Mesendoderm (in vitro differentiated cells): ENCODE measurements at regions not wholly inside any gene's neighbourhood (a gene's known extent, or its start where the extent isn't known, plus 50 kb on each side); places are given as distances from the start of the nearest gene placed in this dataset.
A peak's percentile ranks its signal among the peaks of the same experiment; 100 is the strongest.

Experiments
- DNase-seq: peaks from one replicate; pipeline ENCODE4 v3.0.0; 2013
- H2AK5ac ChIP-seq: 2 replicates; pipeline ENCODE4 v1.6.1; 2013; ENCODE audit warnings: low read length, inconsistent platforms
- H2BK120ac ChIP-seq: 2 replicates; pipeline ENCODE4 v1.6.1; 2013; ENCODE audit warnings: low read depth, mild to moderate bottlenecking, low read length, moderate library complexity, mixed read lengths
- H2BK15ac ChIP-seq: replicated peaks from 2 replicates; pipeline ENCODE4 v1.6.1; 2013; ENCODE audit warnings: low read depth, mild to moderate bottlenecking, moderate library complexity
- H2BK5ac ChIP-seq: 2 replicates; pipeline ENCODE4 v1.6.1; 2013; ENCODE audit warnings: low read length, inconsistent platforms
- H3K18ac ChIP-seq: 2 replicates; pipeline ENCODE4 v1.6.1; 2013; ENCODE audit warnings: mild to moderate bottlenecking, low read length, mixed read lengths
- H3K23ac ChIP-seq: one replicate; pipeline ENCODE4 v1.6.1; 2013; ENCODE audit warnings: low read length
- H3K27ac ChIP-seq: 2 replicates; pipeline ENCODE4 v1.5.1; 2013; ENCODE audit warnings: low read depth, mild to moderate bottlenecking, inconsistent platforms, low read length, moderate library complexity
- H3K27me3 ChIP-seq: 2 replicates; pipeline ENCODE4 v1.6.1; 2013; ENCODE audit warnings: low read length, control low read depth, mild to moderate bottlenecking, inconsistent platforms; ENCODE audit not compliant: insufficient read depth, poor library complexity
- H3K36me3 ChIP-seq: 2 replicates; pipeline ENCODE4 v1.6.1; 2013; ENCODE audit warnings: low read length, inconsistent platforms; ENCODE audit not compliant: control insufficient read depth, insufficient read depth
- H3K4ac ChIP-seq: one replicate; pipeline ENCODE4 v1.6.1; 2013; ENCODE audit warnings: low read depth, mild to moderate bottlenecking, low read length, moderate library complexity
- H3K4me1 ChIP-seq: 2 replicates; pipeline ENCODE4 v1.6.1; 2013; ENCODE audit warnings: low read depth, low read length, inconsistent platforms; ENCODE audit not compliant: control insufficient read depth
- H3K4me2 ChIP-seq: 2 replicates; pipeline ENCODE4 v1.6.1; 2013; ENCODE audit warnings: low read length
- H3K4me3 ChIP-seq: 2 replicates; pipeline ENCODE4 v1.5.1; 2013; ENCODE audit warnings: mild to moderate bottlenecking, low read length
- H3K56ac ChIP-seq: one replicate; pipeline ENCODE4 v1.6.1; 2013; ENCODE audit warnings: low read length
- H3K79me1 ChIP-seq: 2 replicates; pipeline ENCODE4 v1.6.1; 2013; ENCODE audit warnings: low read length, inconsistent platforms
- H3K79me2 ChIP-seq: 2 replicates; pipeline ENCODE4 v1.6.1; 2013; ENCODE audit warnings: mild to moderate bottlenecking, low read length; ENCODE audit not compliant: control insufficient read depth, insufficient read depth
- H3K9ac ChIP-seq: 2 replicates; pipeline ENCODE4 v1.6.1; 2013; ENCODE audit warnings: low read length, inconsistent platforms
- H4K5ac ChIP-seq: one replicate; pipeline ENCODE4 v1.6.1; 2013; ENCODE audit warnings: low read length
- H4K8ac ChIP-seq: one replicate; pipeline ENCODE4 v1.6.1; 2013; ENCODE audit warnings: low read depth, mild to moderate bottlenecking, control low read depth, low read length, moderate library complexity
- WGBS: extraction: QIAGEN DNeasy Blood & Tissue Kit; methylation state at CpG from one replicate; pipeline ENCODE4 v1.1.7; 2013; ENCODE audit warnings: low lambda C conversion rate, missing lambda C conversion rate; ENCODE audit not compliant: insufficient coverage; ENCODE audit errors: extremely low coverage; 5-methylcytosine and 5-hydroxymethylcytosine counted together

- H3K4me1 ChIP-seq = no peaks in the 10 kb centered on the region
- H2BK120ac ChIP-seq = no peak overlapping the region
- H3K56ac ChIP-seq = no peak overlapping the region
- H3K23ac ChIP-seq = no peak overlapping the region
- H3K18ac ChIP-seq = no peak overlapping the region
- WGBS = no CpG with 5 or more reads among the region's 3 CpGs
- H3K79me2 ChIP-seq = no peaks in the 10 kb centered on the region
- H2AK5ac ChIP-seq = no peak overlapping the region
- H3K79me1 ChIP-seq = no peaks in the 10 kb centered on the region
- no peak overlapping the region for H2BK5ac ChIP-seq
- no peak overlapping the region for H3K4ac ChIP-seq
- H3K27ac ChIP-seq = no peak overlapping the region
- H4K8ac ChIP-seq = no peak overlapping the region
- DNase-seq = no peak
- H3K4me3 ChIP-seq = no peak overlapping the region
- H3K36me3 ChIP-seq = no peaks in the 10 kb centered on the region
- no peak overlapping the region for H2BK15ac ChIP-seq
- no peak overlapping the region for H3K4me2 ChIP-seq
- no peaks in the 10 kb centered on the region for H3K27me3 ChIP-seq
- no peak overlapping the region for H3K9ac ChIP-seq
- no peak overlapping the region for H4K5ac ChIP-seq
Measured at GRCh38 chr3:66655044-66655443, 154.2 kb upstream of the LRIG1 start.

- H2BK5ac ChIP-seq = no peak overlapping the region
- DNase-seq = no peak
- WGBS = no CpG with 5 or more reads among the region's 8 CpGs
- H2BK15ac ChIP-seq = no peak overlapping the region
- no peaks in the 10 kb centered on the region for H3K79me1 ChIP-seq
- no peak overlapping the region for H2AK5ac ChIP-seq
- H2BK120ac ChIP-seq = no peak overlapping the region
- no peaks in the 10 kb centered on the region for H3K4me1 ChIP-seq
- no peak overlapping the region for H3K18ac ChIP-seq
- no peak overlapping the region for H3K9ac ChIP-seq
- H3K27ac ChIP-seq = no peak overlapping the region
- H3K27me3 ChIP-seq = no peaks in the 10 kb centered on the region
- H3K36me3 ChIP-seq = no peaks in the 10 kb centered on the region
- H4K8ac ChIP-seq = no peak overlapping the region
- H3K4ac ChIP-seq = no peak overlapping the region
- no peak overlapping the region for H3K4me2 ChIP-seq
- H3K23ac ChIP-seq = no peak overlapping the region
- no peaks in the 10 kb centered on the region for H3K79me2 ChIP-seq
- no peak overlapping the region for H3K4me3 ChIP-seq
- H4K5ac ChIP-seq = no peak overlapping the region
- H3K56ac ChIP-seq = no peak overlapping the region
Measured at GRCh38 chr3:66655671-66656070, 154.8 kb upstream of the LRIG1 start.

- Histone ChIP-seq H3K23ac (no peak overlapping the region), H3K27ac (no peak overlapping the region), H2BK15ac (no peak overlapping the region), H3K56ac (no peak overlapping the region), H3K18ac (no peak overlapping the region), H3K4ac (no peak overlapping the region), H3K4me1 (no peaks in the 10 kb centered on the region), H3K4me2 (no peak overlapping the region), H3K9ac (no peak overlapping the region), H2AK5ac (no peak overlapping the region), H4K5ac (no peak overlapping the region), H3K27me3 (no peaks in the 10 kb centered on the region), H3K79me1 (no peaks in the 10 kb centered on the region), H4K8ac (no peak overlapping the region), H3K36me3 (no peaks in the 10 kb centered on the region), H2BK5ac (no peak overlapping the region), H3K4me3 (no peak overlapping the region), H2BK120ac (no peak overlapping the region), H3K79me2 (no peaks in the 10 kb centered on the region)
- WGBS = no CpG with 5 or more reads among the region's 8 CpGs
- no peak for DNase-seq
Measured at GRCh38 chr3:66656609-66657008, 155.8 kb upstream of the LRIG1 start.

GRCh38 chr3:66659056-66659455 lies 158.2 kb upstream of the LRIG1 start:
- Histone ChIP-seq H3K4me2 (no peak overlapping the region), H2AK5ac (no peak overlapping the region), H3K4me1 (no peaks in the 10 kb centered on the region), H3K4ac (no peak overlapping the region), H3K9ac (no peak overlapping the region), H2BK5ac (no peak overlapping the region), H3K23ac (no peak overlapping the region), H3K27ac (no peak overlapping the region), H2BK15ac (no peak overlapping the region), H3K27me3 (no peaks in the 10 kb centered on the region), H3K4me3 (no peak overlapping the region), H4K8ac (no peak overlapping the region), H3K79me1 (no peaks in the 10 kb centered on the region), H3K36me3 (no peaks in the 10 kb centered on the region), H3K79me2 (no peaks in the 10 kb centered on the region), H2BK120ac (no peak overlapping the region), H3K56ac (no peak overlapping the region), H4K5ac (no peak overlapping the region), H3K18ac (no peak overlapping the region)
- WGBS = no CpG with 5 or more reads among the region's 1 CpG
- no peak for DNase-seq

GRCh38 chr3:66661628-66662027 lies 160.8 kb upstream of the LRIG1 start:
- DNase-seq = peak; percentile 67
- no peak overlapping the region for H3K23ac ChIP-seq
- H3K9ac ChIP-seq = no peak overlapping the region
- H3K79me2 ChIP-seq = no peaks in the 10 kb centered on the region
- H3K4me3 ChIP-seq = no peak overlapping the region
- no peak overlapping the region for H3K56ac ChIP-seq
- H3K79me1 ChIP-seq = no peaks in the 10 kb centered on the region
- H3K27ac ChIP-seq = no peak overlapping the region
- no peak overlapping the region for H2BK5ac ChIP-seq
- no peak overlapping the region for H4K5ac ChIP-seq
- no peak overlapping the region for H2BK15ac ChIP-seq
- H3K4me2 ChIP-seq = no peak overlapping the region
- H3K18ac ChIP-seq = no peak overlapping the region
- no peak overlapping the region for H2BK120ac ChIP-seq
- H4K8ac ChIP-seq = no peak overlapping the region
- H3K4me1 ChIP-seq = no peaks in the 10 kb centered on the region
- no CpG with 5 or more reads among the region's 4 CpGs for WGBS
- no peak overlapping the region for H2AK5ac ChIP-seq
- H3K36me3 ChIP-seq = no peaks in the 10 kb centered on the region
- no peaks in the 10 kb centered on the region for H3K27me3 ChIP-seq
- H3K4ac ChIP-seq = no peak overlapping the region

GRCh38 chr3:66662894-66663293 lies 162.1 kb upstream of the LRIG1 start:
- Histone ChIP-seq H3K36me3 (no peaks in the 10 kb centered on the region), H3K56ac (no peak overlapping the region), H2BK5ac (no peak overlapping the region), H3K79me1 (no peaks in the 10 kb centered on the region), H4K5ac (no peak overlapping the region), H3K4ac (no peak overlapping the region), H3K4me1 (no peaks in the 10 kb centered on the region), H3K4me3 (no peak overlapping the region), H3K27ac (no peak overlapping the region), H2BK15ac (no peak overlapping the region), H4K8ac (no peak overlapping the region), H3K79me2 (no peaks in the 10 kb centered on the region), H2BK120ac (no peak overlapping the region), H3K4me2 (no peak overlapping the region), H2AK5ac (no peak overlapping the region), H3K18ac (no peak overlapping the region), H3K9ac (no peak overlapping the region), H3K23ac (no peak overlapping the region), H3K27me3 (no peaks in the 10 kb centered on the region)
- WGBS = no CpG with 5 or more reads among the region's 6 CpGs
- no peak for DNase-seq
